ENCODE measurements at regions not wholly inside any gene's neighbourhood (a gene's known extent, or its start where the extent isn't known, plus 50 kb on each side); places are given as distances from the start of the nearest gene placed in this dataset.

GRCh38 chr5:114658194-114658593 lies 296.3 kb downstream of the KCNN2 start:
- no peak for DNase-seq (ENCODE audit: low read depth in 2 of 2)

- DNase-seq (ENCODE audit: low read depth in 2 of 2): no peak
These were observed 295.7 kb downstream of the KCNN2 start for GRCh38 chr5:114657342-114658130.

GRCh38 chr5:114649878-114650277 lies 288.0 kb downstream of the KCNN2 start:
- DNase-seq (ENCODE audit: low read depth in 2 of 2): no peak

GRCh38 chr5:114648940-114649339 lies 287.1 kb downstream of the KCNN2 start:
- no peak for DNase-seq (ENCODE audit: low read depth in 2 of 2)

- no peak for DNase-seq (ENCODE audit: low read depth in 2 of 2)
These were observed 282.7 kb downstream of the KCNN2 start for GRCh38 chr5:114644576-114644975.

GRCh38 chr5:114636271-114636670 lies 274.4 kb downstream of the KCNN2 start:
- no peak for DNase-seq (ENCODE audit: low read depth in 2 of 2)

GRCh38 chr5:114634967-114635901 lies 273.4 kb downstream of the KCNN2 start:
- DNase-seq (ENCODE audit: low read depth in 2 of 2): no peak

- DNase-seq (ENCODE audit: low read depth in 2 of 2): no peak
These were observed 272.6 kb downstream of the KCNN2 start for GRCh38 chr5:114634517-114634916.

- no peak for DNase-seq (ENCODE audit: low read depth in 2 of 2)
These were observed 250.5 kb downstream of the KCNN2 start for GRCh38 chr5:114612406-114612805.

GRCh38 chr5:114581136-114581535 lies 219.3 kb downstream of the KCNN2 start:
- DNase-seq (ENCODE audit: low read depth in 2 of 2): no peak

GRCh38 chr5:114565871-114566270 lies 204.0 kb downstream of the KCNN2 start:
- no peak for DNase-seq (ENCODE audit: low read depth in 2 of 2)

GRCh38 chr5:114565139-114565538 lies 203.3 kb downstream of the KCNN2 start:
- DNase-seq (ENCODE audit: low read depth in 2 of 2): no peak

- no peak for DNase-seq (ENCODE audit: low read depth in 2 of 2)
These were observed 199.5 kb downstream of the KCNN2 start for GRCh38 chr5:114561415-114561814.

Data from stimulated activated CD4-positive, alpha-beta T cell treated with anti-CD3 and anti-CD28 coated beads, Interleukin-4, amount 100 ng/mL, for 48 hours (primary cell).